Eye (tissue), 1 donor: ENCODE measurements at regions not wholly inside any gene's neighbourhood (a gene's known extent, or its start where the extent isn't known, plus 50 kb on each side); places are given as distances from the start of the nearest gene placed in this dataset.

ENCODE experiments used
- DNase-seq: peaks from one replicate; pipeline ENCODE4 v3.0.0-alpha.2; 2015

GRCh38 chr2:105617631-105618350 is 126.9 kb upstream of the NCK2 start:
- no peak for DNase-seq

- DNase-seq, result no peak
Measured at GRCh38 chr2:105615305-105615704, 129.4 kb upstream of the NCK2 start.

GRCh38 chr2:105611811-105612424 is 132.8 kb upstream of the NCK2 start:
- DNase-seq, result no peak

GRCh38 chr2:105611333-105611637 is 133.4 kb upstream of the NCK2 start:
- no peak for DNase-seq

GRCh38 chr2:105610576-105611332 is 134.0 kb upstream of the NCK2 start:
- peak; percentile 19 for DNase-seq

- DNase-seq, result peak; percentile 18
Measured at GRCh38 chr2:105609746-105610402, 134.8 kb upstream of the NCK2 start.

GRCh38 chr2:105607920-105608504 is 136.7 kb upstream of the NCK2 start:
- no peak for DNase-seq

GRCh38 chr2:105606081-105606480 is 138.6 kb upstream of the NCK2 start:
- no peak for DNase-seq

GRCh38 chr2:105604938-105605337 is 139.8 kb upstream of the NCK2 start:
- no peak for DNase-seq

- DNase-seq, result no peak
Measured at GRCh38 chr2:105600949-105601794, 143.5 kb upstream of the NCK2 start.

GRCh38 chr2:105600602-105600948 is 144.1 kb upstream of the NCK2 start:
- no peak for DNase-seq

- no peak for DNase-seq
Measured at GRCh38 chr2:105600037-105600442, 144.7 kb upstream of the NCK2 start.

- no peak for DNase-seq
Measured at GRCh38 chr2:105598829-105599698, 145.6 kb upstream of the NCK2 start.

GRCh38 chr2:105597806-105598803 is 146.6 kb upstream of the NCK2 start:
- no peak for DNase-seq

GRCh38 chr2:105597011-105597805 is 147.5 kb upstream of the NCK2 start:
- DNase-seq, result no peak

- no peak for DNase-seq
Measured at GRCh38 chr2:105596411-105596921, 148.2 kb upstream of the NCK2 start.

- DNase-seq, result no peak
Measured at GRCh38 chr2:105595536-105595935, 149.2 kb upstream of the NCK2 start.

GRCh38 chr2:105593221-105593967 is 151.3 kb upstream of the NCK2 start:
- DNase-seq, result peak; percentile 60
